ENCODE measurements at regions not wholly inside any gene's neighbourhood (a gene's known extent, or its start where the extent isn't known, plus 50 kb on each side); places are given as distances from the start of the nearest gene placed in this dataset.

DNA sequence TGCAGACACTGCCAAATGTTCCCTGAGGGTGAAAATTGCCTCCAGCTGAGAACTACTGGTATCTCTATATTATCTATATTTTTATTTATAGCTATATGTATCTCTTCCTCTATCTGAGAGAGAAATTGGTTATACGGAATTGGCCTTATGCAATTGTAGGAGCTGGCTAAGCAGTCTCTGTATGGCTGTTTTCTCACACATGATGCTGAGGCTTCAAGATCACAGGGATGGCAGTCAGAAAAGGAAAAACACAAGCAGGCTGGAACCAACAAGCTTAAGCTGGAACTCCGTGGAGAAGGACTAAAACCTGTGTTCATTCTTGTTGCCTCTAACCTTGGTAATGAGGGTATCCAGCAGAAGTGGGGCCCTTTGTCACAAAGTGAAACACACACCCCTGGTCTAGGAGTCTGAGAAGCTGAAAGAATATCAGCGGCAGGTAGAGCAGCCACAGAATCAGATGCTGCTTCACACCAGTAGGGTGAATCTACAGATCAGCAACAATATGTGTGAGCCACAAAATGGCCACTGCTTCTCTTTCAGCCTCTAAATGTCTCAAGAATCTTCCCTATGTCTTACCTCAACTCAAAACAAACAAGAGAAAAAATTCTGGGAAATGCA, 166.5 kb upstream of the PPP1R2C start:
- no peak for DNase-seq (ENCODE audit: low read depth, low spot score)

GRCh38 chrX:42946544-42947194, 168.7 kb upstream of the PPP1R2C start:
- DNase-seq (ENCODE audit: low read depth, low spot score) = no peak

DNA sequence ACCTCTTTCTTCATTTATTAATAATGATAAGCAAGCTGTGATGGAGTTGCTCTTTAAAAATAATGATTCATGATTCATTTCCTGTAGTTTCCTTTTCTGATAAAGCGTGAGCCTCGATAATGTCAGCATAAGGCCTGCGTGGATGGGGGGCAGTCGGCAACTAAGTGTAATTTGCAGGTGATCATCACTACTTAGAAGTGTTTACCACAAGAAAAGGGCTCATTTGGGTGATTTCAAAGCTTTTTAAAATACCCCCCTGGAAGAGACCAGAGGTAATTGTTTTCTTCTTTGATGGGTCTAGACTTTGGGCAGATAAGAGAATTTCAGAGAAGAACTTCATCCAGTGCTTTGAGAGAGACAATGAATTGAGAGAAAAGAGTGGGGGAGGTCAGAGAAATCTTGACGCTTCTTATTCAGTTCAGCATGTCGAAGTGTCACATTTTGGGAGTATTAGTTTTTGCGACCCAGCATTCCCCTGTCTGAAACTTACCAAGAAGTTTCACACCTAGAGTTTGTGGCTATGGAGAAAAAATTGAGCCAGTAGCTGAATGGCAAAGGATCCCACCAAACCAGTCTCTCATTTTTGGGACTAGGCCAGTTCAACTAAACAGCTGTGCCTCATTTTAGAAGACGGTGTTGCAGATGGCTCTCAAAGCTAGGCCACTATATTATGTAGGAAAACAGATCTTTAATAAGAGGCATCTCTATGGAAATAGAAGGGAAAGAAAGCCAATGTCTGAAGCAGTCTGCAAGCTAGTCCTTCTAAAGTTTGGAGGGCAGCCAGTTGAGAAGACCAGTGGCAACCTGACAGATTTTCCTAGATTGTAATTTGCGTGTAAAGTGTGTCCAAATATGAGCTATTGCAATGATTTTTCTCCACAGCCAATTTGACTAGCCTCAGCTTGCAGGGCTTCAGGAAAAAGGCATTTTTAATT, 171.0 kb upstream of the PPP1R2C start:
- peak; percentile 19 for DNase-seq (ENCODE audit: low read depth, low spot score)

DNA sequence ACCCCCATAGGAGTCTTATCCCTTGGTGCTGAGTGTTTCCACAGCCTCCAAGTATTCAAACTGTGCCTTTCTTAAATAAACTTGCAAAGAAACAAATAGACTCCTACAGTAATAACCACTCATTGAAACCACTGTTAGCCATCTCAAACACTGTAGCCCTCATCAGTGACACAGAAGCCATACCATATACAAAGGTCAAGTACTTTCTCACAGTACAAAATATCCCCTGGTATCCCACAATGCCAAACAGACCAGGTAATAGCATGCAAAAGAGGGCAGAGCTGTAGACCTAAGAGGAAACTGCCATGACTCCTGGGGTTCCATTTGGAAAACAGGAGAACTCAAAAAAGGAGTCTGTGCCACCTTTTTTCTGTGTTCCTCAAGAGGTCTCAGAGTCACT, 173.8 kb upstream of the PPP1R2C start:
- no peak for DNase-seq (ENCODE audit: low read depth, low spot score)

- DNase-seq (ENCODE audit: low read depth, low spot score) = no peak
Observed at GRCh38 chrX:42952621-42953020, 174.7 kb upstream of the PPP1R2C start.

GRCh38 chrX:42954880-42955279, 176.9 kb upstream of the PPP1R2C start:
- DNase-seq (ENCODE audit: low read depth, low spot score) = no peak

DNA sequence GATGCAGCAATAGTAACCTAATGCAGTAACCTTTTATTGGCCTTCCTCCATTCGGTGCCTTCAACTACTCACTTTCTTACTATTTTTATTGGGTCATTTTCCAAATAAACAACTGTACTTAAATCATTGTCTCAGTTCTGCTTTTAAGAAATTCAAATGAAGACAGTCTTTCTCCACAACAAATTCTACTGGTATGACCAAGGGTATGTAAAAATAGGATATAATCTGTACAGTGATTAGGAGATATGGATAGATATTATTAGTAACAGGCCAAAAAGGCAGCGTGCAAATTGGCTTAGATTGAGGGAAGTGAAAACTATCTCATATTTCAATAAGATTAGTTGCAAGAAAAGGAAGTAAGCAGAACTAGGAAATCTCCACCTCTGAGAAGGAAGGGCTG, 177.4 kb upstream of the PPP1R2C start:
- DNase-seq (ENCODE audit: low read depth, low spot score) = no peak

- no peak for DNase-seq (ENCODE audit: low read depth, low spot score)
Observed at GRCh38 chrX:42967681-42968300, 189.8 kb upstream of the PPP1R2C start.

GRCh38 chrX:42973321-42973720, 195.4 kb upstream of the PPP1R2C start:
- no peak for DNase-seq (ENCODE audit: low read depth, low spot score)

- DNase-seq (ENCODE audit: low read depth, low spot score) = peak; percentile 79
Observed at GRCh38 chrX:42975906-42976305, 197.9 kb upstream of the PPP1R2C start.

DNA sequence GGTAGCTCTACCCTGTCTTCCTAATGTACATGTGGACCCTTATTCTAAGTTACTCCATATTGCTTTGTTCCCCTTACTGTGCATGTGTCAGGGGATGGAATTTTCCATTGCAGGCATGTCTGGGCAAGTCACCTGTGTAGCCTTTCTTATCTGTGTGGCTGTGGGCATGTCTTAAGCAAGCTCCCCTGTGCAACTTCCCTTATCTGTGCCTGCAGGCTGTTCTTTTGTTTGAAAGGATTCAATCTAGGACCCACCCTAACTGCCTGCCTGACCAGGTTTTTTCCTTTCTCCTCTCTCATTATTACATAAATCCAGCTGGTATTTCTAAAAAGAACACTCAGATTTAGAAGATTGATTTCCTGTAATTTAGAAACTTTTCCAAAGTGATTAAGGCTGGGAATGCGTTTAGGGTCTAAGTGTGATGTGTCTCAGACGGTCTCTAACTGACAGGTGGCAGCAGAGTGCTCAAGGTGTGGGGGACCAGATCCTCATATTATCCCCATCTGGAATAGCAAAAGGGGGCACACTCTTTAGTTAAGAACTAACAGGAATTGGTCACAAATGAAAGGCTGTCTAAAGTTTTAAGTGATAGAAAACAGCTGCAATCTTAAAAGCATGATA, 198.9 kb upstream of the PPP1R2C start:
- peak; percentile 72 for DNase-seq (ENCODE audit: low read depth, low spot score)

GRCh38 chrX:42978655-42979379, 200.9 kb upstream of the PPP1R2C start:
- DNase-seq (ENCODE audit: low read depth, low spot score) = no peak

- DNase-seq (ENCODE audit: low read depth, low spot score) = no peak
Observed at GRCh38 chrX:42988700-42989099, 210.7 kb upstream of the PPP1R2C start.

- peak; percentile 58 for DNase-seq (ENCODE audit: low read depth, low spot score)
Observed at GRCh38 chrX:42992199-42992943, 214.4 kb upstream of the PPP1R2C start.

DNA sequence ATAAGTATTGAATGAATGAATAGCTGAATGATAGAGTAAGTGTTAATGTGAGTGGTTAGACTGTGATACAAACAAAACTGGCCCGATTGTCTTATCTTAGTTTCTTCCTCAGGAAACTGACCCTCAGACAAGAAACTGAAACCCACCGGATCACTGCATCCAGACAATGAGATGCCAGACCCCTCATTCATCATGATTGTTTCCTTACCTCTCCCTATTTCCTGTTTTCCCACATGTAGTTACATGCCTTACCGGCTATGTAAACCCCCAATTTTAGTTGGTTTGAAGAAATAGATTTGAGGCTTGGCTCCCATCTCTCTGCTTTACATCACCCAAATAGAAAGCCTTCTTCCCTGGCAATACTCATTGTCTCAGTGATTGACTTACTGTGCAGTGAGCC, 218.9 kb upstream of the PPP1R2C start:
- DNase-seq (ENCODE audit: low read depth, low spot score) = no peak

DNA sequence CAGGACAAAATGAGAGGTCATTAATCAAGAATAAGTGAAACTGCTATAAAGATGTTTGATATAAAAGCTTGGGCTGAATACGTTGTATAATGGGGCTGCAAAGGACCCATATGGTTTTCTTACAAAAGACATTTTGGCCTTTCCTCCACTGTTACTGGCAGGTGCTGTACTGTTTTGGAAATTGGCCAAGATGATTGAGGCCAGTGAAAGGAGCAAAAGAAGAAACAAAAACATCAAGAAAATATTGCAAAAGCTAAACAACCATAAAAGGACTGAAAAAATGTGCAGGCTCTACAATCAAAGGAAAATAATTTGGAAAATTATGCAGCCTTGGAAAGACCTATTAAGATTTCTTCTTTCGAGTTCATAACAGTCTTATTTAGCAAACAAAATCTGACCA, 222.2 kb upstream of the PPP1R2C start:
- no peak for DNase-seq (ENCODE audit: low read depth, low spot score)

DNA sequence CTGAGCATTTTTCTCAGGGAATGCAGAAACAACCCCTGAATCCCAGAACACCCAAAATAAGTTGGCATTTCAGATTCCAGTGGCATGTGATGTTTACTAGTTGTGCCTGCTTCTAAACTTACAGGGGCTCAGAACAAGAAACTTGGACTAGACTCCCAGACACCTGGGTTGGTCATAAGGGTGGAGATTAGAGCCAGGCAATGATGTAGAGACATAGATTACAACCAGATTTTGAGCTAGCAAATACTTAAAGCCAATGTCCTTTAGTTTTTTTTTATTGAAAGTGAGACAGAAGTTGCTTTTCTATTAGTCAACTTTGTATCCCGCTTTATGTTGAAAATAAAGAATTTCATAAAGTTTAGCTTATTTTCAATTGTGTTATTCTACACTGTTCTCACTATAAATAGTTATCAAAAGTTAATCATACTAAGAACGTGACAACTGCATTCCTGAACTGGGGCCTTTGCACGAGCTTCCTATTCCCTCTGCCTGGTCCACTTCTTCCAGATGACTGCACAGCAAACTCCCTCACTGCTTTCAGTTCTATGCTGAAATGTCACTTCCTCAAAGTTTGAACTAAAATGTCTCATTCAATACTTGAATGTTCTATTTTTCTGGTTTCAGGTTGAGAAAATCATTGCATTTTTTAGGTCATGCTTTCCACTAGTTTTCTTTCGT, 224.7 kb upstream of the PPP1R2C start:
- DNase-seq (ENCODE audit: low read depth, low spot score) = no peak

- no peak for DNase-seq (ENCODE audit: low read depth, low spot score)
Observed at GRCh38 chrX:43003204-43003565, 225.2 kb upstream of the PPP1R2C start.

DNA sequence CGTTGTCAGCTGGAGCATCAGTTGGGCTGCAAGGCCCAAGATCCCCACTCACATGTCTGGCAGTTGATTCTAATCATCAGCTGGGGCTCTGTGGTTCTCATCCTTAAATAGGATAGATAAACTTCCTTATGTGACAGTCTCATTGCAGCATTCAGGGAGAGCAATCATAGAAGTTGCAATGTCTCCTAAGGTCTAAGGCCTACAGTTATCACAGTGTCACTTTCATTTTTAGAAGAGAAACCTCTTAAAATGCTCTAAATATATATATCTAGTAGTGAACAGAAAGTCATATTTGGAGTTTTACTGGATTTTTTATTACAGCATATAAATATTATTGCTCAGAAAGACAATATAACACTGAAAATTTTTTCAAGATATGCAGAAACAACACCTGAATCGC, 226.0 kb upstream of the PPP1R2C start:
- DNase-seq (ENCODE audit: low read depth, low spot score) = no peak

DNA sequence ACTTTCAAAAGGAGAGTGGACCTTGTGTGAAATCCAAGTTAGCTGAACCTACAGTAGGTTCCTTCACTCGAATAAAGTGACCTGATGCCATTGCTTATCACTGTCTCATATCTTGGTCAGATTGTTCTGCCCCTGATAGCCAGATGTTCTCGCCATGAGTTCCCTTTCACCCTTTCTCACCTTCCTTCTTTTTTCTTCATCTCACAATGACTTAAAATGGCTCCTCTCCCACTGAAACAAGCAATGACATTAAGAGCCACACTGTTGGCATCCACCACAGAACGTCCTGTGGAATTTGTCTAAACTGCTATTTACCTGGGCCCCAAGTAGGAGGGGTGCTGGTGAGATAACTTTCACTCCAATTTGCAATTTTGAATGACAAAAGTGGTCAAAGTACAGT, 227.6 kb upstream of the PPP1R2C start:
- DNase-seq (ENCODE audit: low read depth, low spot score) = peak; percentile 17
